OCI-LY3 (cell line): ENCODE measurements at regions not wholly inside any gene's neighbourhood (a gene's known extent, or its start where the extent isn't known, plus 50 kb on each side); places are given as distances from the start of the nearest gene placed in this dataset.

Experiments used
- H2AFZ ChIP-seq: fragments of 200-600, 300-600 bp; shearing (Covaris generic); 2 replicates; pipeline ENCODE4 v1.6.0; 2014; ENCODE audit warnings: antibody characterized with exemption, low read depth, low read length
- H3K27ac ChIP-seq: fragments of 200-600, 300-600 bp; sonication (generic); 2 replicates; pipeline ENCODE4 v1.5.1; 2014; ENCODE audit warnings: mild to moderate bottlenecking, low read length, moderate library complexity, mixed read lengths
- H3K27me3 ChIP-seq: fragments of 200-600, 300-600 bp; sonication (generic); 2 replicates; pipeline ENCODE4 v1.6.1; 2014; ENCODE audit warnings: low read depth, low read length, mixed read lengths
- H3K36me3 ChIP-seq: fragments of 200-600, 300-600 bp; sonication (generic); replicated peaks from 2 replicates; pipeline ENCODE3; 2014; ENCODE audit warnings: low read depth, low read length, mixed read lengths
- H3K4me1 ChIP-seq: fragments of 300-600, 200-600 bp; sonication (generic); 2 replicates; pipeline ENCODE4 v1.6.1; 2014; ENCODE audit warnings: low read length, mixed read lengths
- H3K4me2 ChIP-seq: fragments of 200-600, 300-600 bp; sonication (generic); 2 replicates; pipeline ENCODE4 v1.6.1; 2014; ENCODE audit warnings: low read length, mixed read lengths
- H3K4me3 ChIP-seq: fragments of 300-600, 200-600 bp; sonication (generic); 2 replicates; pipeline ENCODE4 v1.5.1; 2014; ENCODE audit warnings: antibody characterized with exemption, mild to moderate bottlenecking, low read length, moderate library complexity
- H3K79me2 ChIP-seq: fragments of 300-600, 200-600 bp; shearing (Covaris generic); 2 replicates; pipeline ENCODE4 v1.6.1; 2014; ENCODE audit warnings: mild to moderate bottlenecking, low read length, mixed read lengths
- H3K9ac ChIP-seq: fragments of 300-600, 200-600 bp; shearing (Covaris generic); 2 replicates; pipeline ENCODE4 v1.6.0; 2014; ENCODE audit warnings: mild to moderate bottlenecking, low read length, moderate library complexity
- H3K9me3 ChIP-seq: fragments of 200-600, 300-600 bp; shearing (Covaris generic); 2 replicates; pipeline ENCODE4 v1.6.1; 2014; ENCODE audit warnings: low read length, mixed read lengths; ENCODE audit not compliant: insufficient read depth
- H4K20me1 ChIP-seq: fragments of 200-600, 300-600 bp; sonication (generic); 2 replicates; pipeline ENCODE4 v1.6.1; 2016; ENCODE audit warnings: low read length, mixed read lengths; ENCODE audit not compliant: insufficient read depth
- EZH2phosphoT487 ChIP-seq: fragments of 200-600 bp; shearing (Covaris generic); IDR thresholded peaks from 2 replicates; pipeline ENCODE4 v1.6.1; 2018; ENCODE audit warnings: antibody characterized with exemption, mixed run types, low read depth
- TF ChIP-seq, protein P1 (sequence below): fragments of 200-600, 300-600 bp; sonication (generic); IDR thresholded peaks from 2 replicates; pipeline ENCODE4 v1.5.1; 2014; ENCODE audit warnings: antibody characterized with exemption, low read length, low read depth

DNA sequence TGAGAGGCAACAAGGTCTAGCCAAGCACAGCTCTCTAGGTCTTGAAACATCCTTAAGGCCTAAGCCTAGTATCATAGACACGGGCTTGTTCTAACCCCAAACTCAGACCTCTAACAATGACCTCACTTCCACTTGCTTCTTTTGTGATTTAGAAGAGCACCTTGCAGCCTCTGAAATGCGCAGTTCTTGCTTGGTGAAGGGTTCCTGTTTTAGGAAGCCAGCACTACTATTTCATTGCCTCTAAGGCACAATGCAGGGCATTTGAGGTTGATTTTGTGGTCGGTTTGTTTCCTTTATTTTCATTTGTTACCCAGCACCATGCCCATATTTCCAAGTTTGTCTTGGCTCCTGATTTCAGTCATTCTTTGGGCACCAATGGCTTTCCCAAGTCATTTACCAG, 117.0 kb upstream of the CYP1B1 start:
- no peaks in the 10 kb centered on the region for H3K9me3 ChIP-seq
- no peak overlapping the region for H3K9ac ChIP-seq
- no peak overlapping the region for H3K4me2 ChIP-seq
- no peak overlapping the region for H3K4me3 ChIP-seq
- no peaks in the 10 kb centered on the region for H3K4me1 ChIP-seq
- no peaks in the 10 kb centered on the region for H4K20me1 ChIP-seq
- no peaks in the 10 kb centered on the region for H3K27me3 ChIP-seq
- H3K79me2 ChIP-seq, result no peaks in the 10 kb centered on the region
- TF ChIP-seq EZH2phosphoT487, result no peak
- TF ChIP-seq, protein P1, sequence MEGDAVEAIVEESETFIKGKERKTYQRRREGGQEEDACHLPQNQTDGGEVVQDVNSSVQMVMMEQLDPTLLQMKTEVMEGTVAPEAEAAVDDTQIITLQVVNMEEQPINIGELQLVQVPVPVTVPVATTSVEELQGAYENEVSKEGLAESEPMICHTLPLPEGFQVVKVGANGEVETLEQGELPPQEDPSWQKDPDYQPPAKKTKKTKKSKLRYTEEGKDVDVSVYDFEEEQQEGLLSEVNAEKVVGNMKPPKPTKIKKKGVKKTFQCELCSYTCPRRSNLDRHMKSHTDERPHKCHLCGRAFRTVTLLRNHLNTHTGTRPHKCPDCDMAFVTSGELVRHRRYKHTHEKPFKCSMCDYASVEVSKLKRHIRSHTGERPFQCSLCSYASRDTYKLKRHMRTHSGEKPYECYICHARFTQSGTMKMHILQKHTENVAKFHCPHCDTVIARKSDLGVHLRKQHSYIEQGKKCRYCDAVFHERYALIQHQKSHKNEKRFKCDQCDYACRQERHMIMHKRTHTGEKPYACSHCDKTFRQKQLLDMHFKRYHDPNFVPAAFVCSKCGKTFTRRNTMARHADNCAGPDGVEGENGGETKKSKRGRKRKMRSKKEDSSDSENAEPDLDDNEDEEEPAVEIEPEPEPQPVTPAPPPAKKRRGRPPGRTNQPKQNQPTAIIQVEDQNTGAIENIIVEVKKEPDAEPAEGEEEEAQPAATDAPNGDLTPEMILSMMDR, result no peak
- no peak overlapping the region for H2AFZ ChIP-seq
- no peak overlapping the region for H3K27ac ChIP-seq
- no peaks in the 10 kb centered on the region for H3K36me3 ChIP-seq

GRCh38 chr2:38192046-38192445, 116.1 kb upstream of the CYP1B1 start:
- Histone ChIP-seq H3K9ac (no peak overlapping the region), H3K79me2 (no peaks in the 10 kb centered on the region), H3K27me3 (no peaks in the 10 kb centered on the region), H3K4me3 (no peak overlapping the region), H3K27ac (no peak overlapping the region), H4K20me1 (no peaks in the 10 kb centered on the region), H2AFZ (no peak overlapping the region), H3K4me2 (no peak overlapping the region), H3K4me1 (peaks cover under 1% of the 10 kb centered on the region; the same call in 1 of the 2 replicates), H3K9me3 (no peaks in the 10 kb centered on the region), H3K36me3 (no peaks in the 10 kb centered on the region)
- no peak for TF ChIP-seq EZH2phosphoT487
- TF ChIP-seq, protein P1, result no peak

DNA sequence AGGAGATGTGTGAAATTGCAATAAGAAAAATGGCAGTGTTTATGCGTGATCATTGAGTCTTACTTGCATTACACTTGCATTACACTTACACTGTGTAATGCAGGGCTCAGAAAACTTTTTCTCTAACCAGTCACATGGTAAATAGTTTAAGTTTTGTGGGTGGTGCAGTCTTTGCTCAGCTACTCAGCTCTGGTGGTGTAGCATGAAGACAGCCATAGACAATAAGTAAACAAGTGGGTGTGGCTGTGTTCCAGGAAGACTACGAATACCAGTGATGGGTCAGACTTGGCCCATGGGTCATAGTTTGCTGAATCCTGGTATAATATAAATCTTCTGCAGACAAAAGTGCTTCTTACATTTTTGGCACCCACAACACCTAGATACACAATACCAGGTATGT, 115.6 kb upstream of the CYP1B1 start:
- Histone ChIP-seq H2AFZ (no peak overlapping the region), H3K4me1 (peaks cover 6% of the 10 kb centered on the region; the same call in 1 of the 2 replicates), H3K36me3 (no peaks in the 10 kb centered on the region), H3K79me2 (no peaks in the 10 kb centered on the region), H4K20me1 (no peaks in the 10 kb centered on the region), H3K4me2 (no peak overlapping the region), H3K9ac (no peak overlapping the region), H3K9me3 (no peaks in the 10 kb centered on the region), H3K4me3 (no peak overlapping the region), H3K27ac (no peak overlapping the region), H3K27me3 (no peaks in the 10 kb centered on the region)
- TF ChIP-seq, protein P1, result no peak
- TF ChIP-seq EZH2phosphoT487, result no peak

- Histone ChIP-seq H3K9ac (no peak overlapping the region), H3K79me2 (no peaks in the 10 kb centered on the region), H3K4me2 (no peak overlapping the region), H3K9me3 (no peaks in the 10 kb centered on the region), H3K27ac (no peak overlapping the region), H3K27me3 (no peaks in the 10 kb centered on the region), H3K36me3 (no peaks in the 10 kb centered on the region), H3K4me3 (no peak overlapping the region), H3K4me1 (peaks cover 14% of the 10 kb centered on the region), H2AFZ (no peak overlapping the region), H4K20me1 (no peaks in the 10 kb centered on the region)
- TF ChIP-seq, protein P1, result no peak
- no peak for TF ChIP-seq EZH2phosphoT487
Observed at GRCh38 chr2:38190542-38191218, 114.7 kb upstream of the CYP1B1 start.
